SK-N-SH (cell line): ENCODE measurements at regions not wholly inside any gene's neighbourhood (a gene's known extent, or its start where the extent isn't known, plus 50 kb on each side); places are given as distances from the start of the nearest gene placed in this dataset.

Experiments
- CTCF ChIA-PET: fragments of 300-600, 350-600 bp; formaldehyde crosslinking; extraction: SDS; loops from one replicate; lab custom pipeline; 2021; lab: Yijun Ruan, JAX
- POLR2A ChIA-PET: fragments of 350-600 bp; sonication (Branson Sonifier 250); formaldehyde crosslinking; extraction: SDS; loops from one replicate; lab custom pipeline; 2020; ENCODE audit warnings: antibody characterized with exemption, inconsistent platforms; lab: Yijun Ruan, JAX
- DNase-seq: peaks from one replicate; pipeline ENCODE4 v3.0.0; 2012
- H2AFZ ChIP-seq: fragments of 200-600 bp; sonication (generic); 2 replicates; pipeline ENCODE4 v1.8.1; 2016; ENCODE audit warnings: antibody characterized with exemption, mild to moderate bottlenecking, low read depth
- H3F3A ChIP-seq: fragments of 200-600 bp; sonication (generic); replicated peaks from 2 replicates; pipeline ENCODE3; 2016; ENCODE audit warnings: antibody characterized with exemption, mild to moderate bottlenecking; ENCODE audit not compliant: insufficient read depth
- H3K27ac ChIP-seq, 2 experiments: fragments of 200-500 bp in 1 of 2; fragments of 200-600 bp in 1 of 2; sonication (Bioruptor generic) in 1 of 2; sonication (generic), shearing (Covaris generic) in 1 of 2; 2 replicates each; pipeline versions ENCODE4 v1.5.1 to v1.6.1; 2014 to 2016; ENCODE audit warnings: low read depth in 2 of 2, inconsistent platforms in 1 of 2, low read length in 1 of 2, mild to moderate bottlenecking in 1 of 2, mixed read lengths in 1 of 2
- H3K27me3 ChIP-seq: fragments of 200-600 bp; sonication (generic), shearing (Covaris generic); 2 replicates; pipeline ENCODE4 v1.6.1; 2016; ENCODE audit warnings: mixed run types; ENCODE audit not compliant: insufficient read depth
- H3K36me3 ChIP-seq, 2 experiments: fragments of 200-500 bp in 1 of 2; fragments of 200-600 bp in 1 of 2; sonication (Bioruptor generic) in 1 of 2; sonication (generic) in 1 of 2; replicated peaks in 1 of 2; 2 replicates each; pipeline versions ENCODE3 to v1.5.1; 2014 to 2016; ENCODE audit warnings: low read length in 1 of 2, mild to moderate bottlenecking in 1 of 2; ENCODE audit not compliant: insufficient read depth in 2 of 2, control insufficient read depth in 1 of 2
- H3K4me1 ChIP-seq, 2 experiments: fragments of 200-500 bp in 1 of 2; fragments of 200-600 bp in 1 of 2; sonication (Bioruptor generic) in 1 of 2; sonication (generic), shearing (Covaris generic) in 1 of 2; 2 replicates each; pipeline versions ENCODE4 v1.5.1 to v1.6.1; 2014 to 2016; ENCODE audit warnings: low read depth in 1 of 2, low read length in 1 of 2, mixed run types in 1 of 2; ENCODE audit not compliant: insufficient read depth in 2 of 2, control insufficient read depth in 1 of 2
- H3K4me2 ChIP-seq: fragments of 200-600 bp; sonication (generic), shearing (Covaris generic); 2 replicates; pipeline ENCODE4 v1.6.1; 2017; ENCODE audit warnings: mixed run types
- H3K4me3 ChIP-seq, 2 experiments: fragments of 200-500 bp in 1 of 2; fragments of 200-600 bp in 1 of 2; sonication (Bioruptor generic) in 1 of 2; sonication (generic), shearing (Covaris generic) in 1 of 2; 2 replicates each; pipeline versions ENCODE4 v1.5.1 to v1.8.1; 2014 to 2016; ENCODE audit warnings: low read depth in 2 of 2, inconsistent platforms in 1 of 2, low read length in 1 of 2, mild to moderate bottlenecking in 1 of 2, mixed read lengths in 1 of 2, moderate library complexity in 1 of 2
- H3K79me2 ChIP-seq: fragments of 200-600 bp; sonication (generic); 2 replicates; pipeline ENCODE4 v1.8.1; 2017; ENCODE audit warnings: mild to moderate bottlenecking; ENCODE audit not compliant: insufficient read depth
- H3K9ac ChIP-seq: fragments of 200-600 bp; sonication (generic); 2 replicates; pipeline ENCODE4 v1.6.1; 2017; ENCODE audit warnings: mixed run types
- H3K9me2 ChIP-seq: fragments of 200-600 bp; sonication (generic); 2 replicates; pipeline ENCODE4 v1.6.1; 2017; ENCODE audit warnings: mixed run types
- H3K9me3 ChIP-seq: fragments of 200-600 bp; sonication (generic); 2 replicates; pipeline ENCODE4 v1.6.1; 2017; ENCODE audit warnings: mixed run types, mild to moderate bottlenecking, moderate library complexity
- H4K20me1 ChIP-seq: fragments of 200-600 bp; sonication (generic); 2 replicates; pipeline ENCODE4 v1.6.1; 2017; ENCODE audit warnings: mild to moderate bottlenecking, mixed run types; ENCODE audit not compliant: insufficient read depth
- CTCF ChIP-seq: fragments of 200-600 bp; sonication (generic); IDR thresholded peaks from 2 replicates; pipeline ENCODE4 v1.6.1; 2017; ENCODE audit warnings: antibody characterized with exemption, mild to moderate bottlenecking, moderate library complexity
- ELF1 ChIP-seq: IDR thresholded peaks from 2 replicates; pipeline ENCODE4 v1.4.0; 2012
- EZH2phosphoT487 ChIP-seq: fragments of 200-600 bp; sonication (generic); IDR thresholded peaks from 2 replicates; pipeline ENCODE4 v1.6.1; 2017; ENCODE audit warnings: low read depth, mixed run types, mild to moderate bottlenecking, antibody characterized with exemption, moderate library complexity, borderline replicate concordance
- FOXJ3 ChIP-seq: sonication (generic); formaldehyde crosslinking; IDR thresholded peaks from 2 replicates; pipeline ENCODE4 v1.5.1; 2020; ENCODE audit warnings: mild to moderate bottlenecking, missing genetic modification reagents
- FOXM1 ChIP-seq: IDR thresholded peaks from 2 replicates; pipeline ENCODE4 v1.4.0; 2012; ENCODE audit warnings: low read depth, mild to moderate bottlenecking
- IRF3 ChIP-seq: fragments of 150-350 bp; IDR thresholded peaks from 2 replicates; pipeline ENCODE4 v1.6.1; 2016; ENCODE audit warnings: mild to moderate bottlenecking, low read depth, low read length
- MEF2A ChIP-seq: IDR thresholded peaks from 2 replicates; pipeline ENCODE4 v1.4.0; 2012; ENCODE audit warnings: low read depth, borderline replicate concordance
- MXI1 ChIP-seq: IDR thresholded peaks from 2 replicates; pipeline ENCODE4 v1.6.1; 2012; ENCODE audit warnings: mild to moderate bottlenecking, low read depth, low read length, improper control_type of control experiment
- PBX3 ChIP-seq: IDR thresholded peaks from 2 replicates; pipeline ENCODE4; 2012
- RAD21 ChIP-seq: IDR thresholded peaks from 2 replicates; pipeline ENCODE4 v1.6.1; 2012; ENCODE audit warnings: mild to moderate bottlenecking, low read length
- RCOR1 ChIP-seq: fragments of 150-350 bp; IDR thresholded peaks from 2 replicates; pipeline ENCODE4 v1.6.1; 2017; ENCODE audit warnings: antibody characterized with exemption, low read length
- SIN3A ChIP-seq: IDR thresholded peaks from 2 replicates; pipeline ENCODE4 v1.6.1; 2012; ENCODE audit warnings: low read depth, mild to moderate bottlenecking, low read length, moderate library complexity, borderline replicate concordance
- SMC3 ChIP-seq: IDR thresholded peaks from 2 replicates; pipeline ENCODE4 v1.6.1; 2012; ENCODE audit warnings: low read depth, low read length, improper control_type of control experiment
- TEAD4 ChIP-seq: IDR thresholded peaks from 2 replicates; pipeline ENCODE4 v1.4.0; 2012; ENCODE audit warnings: mild to moderate bottlenecking, borderline replicate concordance; ENCODE audit not compliant: insufficient read depth
- USF1 ChIP-seq: IDR thresholded peaks from 2 replicates; pipeline ENCODE4 v1.4.0; 2012; ENCODE audit warnings: low read depth, borderline replicate concordance
- YY1 ChIP-seq: IDR thresholded peaks from 2 replicates; pipeline ENCODE4 v1.4.0; 2012; ENCODE audit warnings: low read depth, mild to moderate bottlenecking
- ZBTB33 ChIP-seq: IDR thresholded peaks from 2 replicates; pipeline ENCODE4 v1.4.0; 2012; ENCODE audit warnings: low read depth, borderline replicate concordance
- WGBS: methylation state at CpG from one replicate; pipeline ENCODE4 v1.1.6; 2017; ENCODE audit warnings: low lambda C conversion rate; 5-methylcytosine and 5-hydroxymethylcytosine counted together

GRCh38 chr18:27428120-27428519 lies 243.0 kb upstream of the CHST9 start:
- H3F3A ChIP-seq: no peaks in the 10 kb centered on the region
- no peaks in the 10 kb centered on the region for H3K9me2 ChIP-seq
- no peaks in the 10 kb centered on the region for H3K9me3 ChIP-seq
- H3K27me3 ChIP-seq: no peaks in the 10 kb centered on the region; the same call in 1 of the 2 replicates
- H3K4me3 ChIP-seq: no peak overlapping the region
- POLR2A ChIA-PET: no interaction called here
- WGBS: 6% methylated on average over 2 of the region's 2 CpGs
- CTCF ChIA-PET: no interaction called here
- no peaks in the 10 kb centered on the region for H3K36me3 ChIP-seq
- no peak overlapping the region for H2AFZ ChIP-seq
- no peak overlapping the region for H3K4me2 ChIP-seq
- H4K20me1 ChIP-seq: no peaks in the 10 kb centered on the region
- TF ChIP-seq RAD21 (0 out of 2 replicates have a peak, but pooled peaks have one; percentile 24), FOXM1 (no peak), PBX3 (no peak), MEF2A (no peak), SMC3 (peak; percentile 25; the same call in 1 of the 2 replicates), CTCF (peak; percentile 34), ZBTB33 (no peak)
- no peak overlapping the region for H3K27ac ChIP-seq
- no peak overlapping the region for H3K9ac ChIP-seq
- H3K4me1 ChIP-seq: no peaks in the 10 kb centered on the region
- no peak for DNase-seq
- H3K79me2 ChIP-seq: no peaks in the 10 kb centered on the region

GRCh38 chr18:27423581-27423980 lies 238.5 kb upstream of the CHST9 start:
- no peaks in the 10 kb centered on the region for H4K20me1 ChIP-seq
- POLR2A ChIA-PET: no interaction called here
- no peaks in the 10 kb centered on the region for H3K4me1 ChIP-seq
- CTCF ChIA-PET: interaction anchor here (1.3 kb wide), 1 partner anchor 10 kb away, joined by 5 read pairs; no protein-coding TSS in a partner anchor
- H3K27me3 ChIP-seq: no peaks in the 10 kb centered on the region
- no peaks in the 10 kb centered on the region for H3K79me2 ChIP-seq
- H3K9me3 ChIP-seq: no peaks in the 10 kb centered on the region
- H3K4me3 ChIP-seq: no peak overlapping the region
- no peaks in the 10 kb centered on the region for H3K9me2 ChIP-seq
- no peak overlapping the region for H3K27ac ChIP-seq
- no peaks in the 10 kb centered on the region for H3K36me3 ChIP-seq
- H3K4me2 ChIP-seq: no peak overlapping the region
- no peak overlapping the region for H3K9ac ChIP-seq
- DNase-seq: no peak
- no peak overlapping the region for H2AFZ ChIP-seq
- WGBS: 45% methylated on average over 3 of the region's 3 CpGs
- H3F3A ChIP-seq: no peaks in the 10 kb centered on the region
- no peak for TF ChIP-seq MXI1
- TF ChIP-seq TEAD4: no peak
- no peak for TF ChIP-seq USF1
- TF ChIP-seq MEF2A: no peak
- TF ChIP-seq RAD21: no peak
- TF ChIP-seq RCOR1: no peak
- TF ChIP-seq FOXJ3 (CRISPR knock-in tag): no peak
- TF ChIP-seq EZH2phosphoT487: no peak
- no peak for TF ChIP-seq PBX3
- no peak for TF ChIP-seq SIN3A
- TF ChIP-seq ZBTB33: no peak
- TF ChIP-seq IRF3: no peak
- TF ChIP-seq ELF1: no peak
- TF ChIP-seq YY1: no peak
